ENCODE measurements at regions not wholly inside any gene's neighbourhood (a gene's known extent, or its start where the extent isn't known, plus 50 kb on each side); places are given as distances from the start of the nearest gene placed in this dataset.
"Not testable (repeated sequence)": the region's sequence is repeated elsewhere in the genome, so short reads cannot be mapped to it uniquely, and the experiment has no call there.

- no peak overlapping the region for H3K4me3 ChIP-seq (ENCODE audit: low read depth, low read length)
- no peak for DNase-seq (ENCODE audit: low read depth)
- TF ChIP-seq CTCF (IDR thresholded peaks at IDR 0.05; ENCODE audit: control insufficient read depth, extremely low read depth, insufficient read depth), result no peak
Measured at GRCh38 chr2:125408874-125409538, 1247.0 kb upstream of the GYPC start.

GRCh38 chr2:125418483-125418882, 1237.5 kb upstream of the GYPC start:
- no peak for TF ChIP-seq CTCF (IDR thresholded peaks at IDR 0.05; ENCODE audit: control insufficient read depth, extremely low read depth, insufficient read depth)
- DNase-seq (ENCODE audit: low read depth), result no peak
- no peak overlapping the region for H3K4me3 ChIP-seq (ENCODE audit: low read depth, low read length)

GRCh38 chr2:125422198-125422770, 1233.7 kb upstream of the GYPC start:
- not testable (repeated sequence) for H3K4me3 ChIP-seq (ENCODE audit: low read depth, low read length); DNase-seq (ENCODE audit: low read depth)

- no peak overlapping the region for H3K4me3 ChIP-seq (ENCODE audit: low read depth, low read length)
- no peak for TF ChIP-seq CTCF (IDR thresholded peaks at IDR 0.05; ENCODE audit: control insufficient read depth, extremely low read depth, insufficient read depth)
- no peak for DNase-seq (ENCODE audit: low read depth)
Measured at GRCh38 chr2:125424266-125424785, 1231.6 kb upstream of the GYPC start.

GRCh38 chr2:125427721-125428315, 1228.1 kb upstream of the GYPC start:
- no peak overlapping the region for H3K4me3 ChIP-seq (ENCODE audit: low read depth, low read length)
- no peak for TF ChIP-seq CTCF (IDR thresholded peaks at IDR 0.05; ENCODE audit: control insufficient read depth, extremely low read depth, insufficient read depth)
- DNase-seq (ENCODE audit: low read depth), result no peak

- DNase-seq (ENCODE audit: low read depth), result no peak
- no peak for TF ChIP-seq CTCF (IDR thresholded peaks at IDR 0.05; ENCODE audit: control insufficient read depth, extremely low read depth, insufficient read depth)
- H3K4me3 ChIP-seq (ENCODE audit: low read depth, low read length), result no peak overlapping the region
Measured at GRCh38 chr2:125444106-125444505, 1211.9 kb upstream of the GYPC start.

GRCh38 chr2:125445495-125445894, 1210.5 kb upstream of the GYPC start:
- no peak for TF ChIP-seq CTCF (IDR thresholded peaks at IDR 0.05; ENCODE audit: control insufficient read depth, extremely low read depth, insufficient read depth)

More at GRCh38 chr2:125445495-125445894, 1210.5 kb upstream of the GYPC start:
- H3K4me3 ChIP-seq (ENCODE audit: low read depth, low read length), result no peak overlapping the region
- DNase-seq (ENCODE audit: low read depth), result no peak
